Astrocyte of the spinal cord (primary cell): ENCODE measurements at regions not wholly inside any gene's neighbourhood (a gene's known extent, or its start where the extent isn't known, plus 50 kb on each side); places are given as distances from the start of the nearest gene placed in this dataset.

ENCODE experiments used
- DNase-seq: peaks from one replicate; pipeline ENCODE4 v3.0.0; 2011; ENCODE audit warnings: low read depth, low spot score
- H3K4me3 ChIP-seq: 2 replicates; pipeline ENCODE4 v1.5.1; 2011; ENCODE audit warnings: low read depth, mild to moderate bottlenecking, low read length, moderate library complexity
- CTCF ChIP-seq: IDR thresholded peaks from 2 replicates; pipeline ENCODE4 v1.5.1; 2012; ENCODE audit warnings: low read depth, mild to moderate bottlenecking, low read length, inconsistent platforms
- in situ Hi-C: cut with HindIII; loops from 2 replicates; pipeline ENCODE4 v1.10.0; 2017; ENCODE audit warnings: low sequenced_read_pairs

- no peak for TF ChIP-seq CTCF
Measured at GRCh38 chr4:97197106-97197505, 946.2 kb downstream of the STPG2 start.

GRCh38 chr4:97208749-97209148 is 934.5 kb downstream of the STPG2 start:
- in situ Hi-C loops: no loop called here

More at GRCh38 chr4:97197106-97197505, 946.2 kb downstream of the STPG2 start:
- in situ Hi-C loops: no loop called here
- no peak for DNase-seq
- no peak overlapping the region for H3K4me3 ChIP-seq

GRCh38 chr4:97215409-97215941 is 927.8 kb downstream of the STPG2 start:
- in situ Hi-C loops: no loop called here
- H3K4me3 ChIP-seq: no peak overlapping the region
- TF ChIP-seq CTCF: no peak
- DNase-seq: no peak

More at GRCh38 chr4:97208749-97209148, 934.5 kb downstream of the STPG2 start:
- no peak for DNase-seq
- no peak overlapping the region for H3K4me3 ChIP-seq
- no peak for TF ChIP-seq CTCF

- in situ Hi-C loops: no loop called here
- H3K4me3 ChIP-seq: no peak overlapping the region
- no peak for DNase-seq
- TF ChIP-seq CTCF: no peak
Measured at GRCh38 chr4:97216046-97216445, 927.2 kb downstream of the STPG2 start.

- in situ Hi-C loops: no loop called here
- peak; percentile 57 for DNase-seq
- TF ChIP-seq CTCF: no peak
- H3K4me3 ChIP-seq: no peak overlapping the region
Measured at GRCh38 chr4:97235521-97235920, 907.8 kb downstream of the STPG2 start.

- no peak for DNase-seq
- in situ Hi-C loops: no loop called here
- no peak for TF ChIP-seq CTCF
- no peak overlapping the region for H3K4me3 ChIP-seq
Measured at GRCh38 chr4:97238956-97239666, 904.2 kb downstream of the STPG2 start.

- TF ChIP-seq CTCF: no peak
- no peak for DNase-seq
- H3K4me3 ChIP-seq: no peak overlapping the region
- in situ Hi-C loops: no loop called here
Measured at GRCh38 chr4:97239667-97239997, 903.6 kb downstream of the STPG2 start.
